Body of pancreas (tissue), 4 donors: ENCODE measurements at regions not wholly inside any gene's neighbourhood (a gene's known extent, or its start where the extent isn't known, plus 50 kb on each side); places are given as distances from the start of the nearest gene placed in this dataset.

ENCODE experiments used
- POLR2A ChIP-seq, 3 donors: fragments of 450-650 bp; IDR thresholded peaks; one replicate each; pipeline ENCODE4 v1.6.1; 2016; ENCODE audit warnings: antibody characterized with exemption in 3 of 3, mild to moderate bottlenecking in 2 of 3
- TF ChIP-seq, protein P1 (sequence below), 7 experiments: fragments of 450-650 bp in 4 of 7; fragments of 200-600 bp in 3 of 7; sonication (generic) in 3 of 7; IDR thresholded peaks; one replicate each; pipeline ENCODE4 v1.5.1; 2016 to 2019; ENCODE audit warnings: antibody characterized with exemption in 7 of 7

DNA sequence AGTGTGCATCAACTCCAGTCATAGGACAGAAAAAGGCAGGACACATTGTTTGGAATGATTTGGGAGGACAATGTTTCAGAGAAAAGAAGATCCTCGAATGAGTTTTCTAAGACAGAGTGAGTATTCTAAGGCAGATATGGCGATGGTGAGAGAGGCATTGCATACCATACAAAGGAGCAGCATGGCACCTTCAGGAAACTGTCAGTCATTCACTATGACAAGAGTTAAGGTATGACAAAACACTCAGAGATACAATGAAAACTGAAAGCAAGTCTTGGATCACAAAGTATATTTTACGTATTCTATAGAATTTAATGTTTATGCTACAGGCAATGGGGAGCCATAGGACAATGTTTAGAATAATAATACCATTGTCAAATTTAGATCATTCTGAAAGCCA, 337.4 kb upstream of the LYPLAL1 start:
- TF ChIP-seq, protein P1, sequence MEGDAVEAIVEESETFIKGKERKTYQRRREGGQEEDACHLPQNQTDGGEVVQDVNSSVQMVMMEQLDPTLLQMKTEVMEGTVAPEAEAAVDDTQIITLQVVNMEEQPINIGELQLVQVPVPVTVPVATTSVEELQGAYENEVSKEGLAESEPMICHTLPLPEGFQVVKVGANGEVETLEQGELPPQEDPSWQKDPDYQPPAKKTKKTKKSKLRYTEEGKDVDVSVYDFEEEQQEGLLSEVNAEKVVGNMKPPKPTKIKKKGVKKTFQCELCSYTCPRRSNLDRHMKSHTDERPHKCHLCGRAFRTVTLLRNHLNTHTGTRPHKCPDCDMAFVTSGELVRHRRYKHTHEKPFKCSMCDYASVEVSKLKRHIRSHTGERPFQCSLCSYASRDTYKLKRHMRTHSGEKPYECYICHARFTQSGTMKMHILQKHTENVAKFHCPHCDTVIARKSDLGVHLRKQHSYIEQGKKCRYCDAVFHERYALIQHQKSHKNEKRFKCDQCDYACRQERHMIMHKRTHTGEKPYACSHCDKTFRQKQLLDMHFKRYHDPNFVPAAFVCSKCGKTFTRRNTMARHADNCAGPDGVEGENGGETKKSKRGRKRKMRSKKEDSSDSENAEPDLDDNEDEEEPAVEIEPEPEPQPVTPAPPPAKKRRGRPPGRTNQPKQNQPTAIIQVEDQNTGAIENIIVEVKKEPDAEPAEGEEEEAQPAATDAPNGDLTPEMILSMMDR (IDR thresholded peaks at IDR 0.05), result no peak
- no peak for TF ChIP-seq POLR2A (IDR thresholded peaks at IDR 0.05)
